DND-41 (cell line): ENCODE measurements at regions not wholly inside any gene's neighbourhood (a gene's known extent, or its start where the extent isn't known, plus 50 kb on each side); places are given as distances from the start of the nearest gene placed in this dataset.

ENCODE experiments used
- EZH2 ChIP-seq: IDR thresholded peaks from 3 replicates; pipeline ENCODE4 v1.6.1; 2012; ENCODE audit warnings: borderline replicate concordance, low read depth, mild to moderate bottlenecking, moderate library complexity, low read length, inconsistent platforms; ENCODE audit not compliant: severe bottlenecking
- TF ChIP-seq, protein P1 (sequence below): IDR thresholded peaks from 2 replicates; pipeline ENCODE4 v1.5.1; 2012; ENCODE audit warnings: borderline replicate concordance, low read length, moderate library complexity, mild to moderate bottlenecking; ENCODE audit not compliant: poor library complexity, severe bottlenecking; ENCODE audit errors: extremely low read depth

DNA sequence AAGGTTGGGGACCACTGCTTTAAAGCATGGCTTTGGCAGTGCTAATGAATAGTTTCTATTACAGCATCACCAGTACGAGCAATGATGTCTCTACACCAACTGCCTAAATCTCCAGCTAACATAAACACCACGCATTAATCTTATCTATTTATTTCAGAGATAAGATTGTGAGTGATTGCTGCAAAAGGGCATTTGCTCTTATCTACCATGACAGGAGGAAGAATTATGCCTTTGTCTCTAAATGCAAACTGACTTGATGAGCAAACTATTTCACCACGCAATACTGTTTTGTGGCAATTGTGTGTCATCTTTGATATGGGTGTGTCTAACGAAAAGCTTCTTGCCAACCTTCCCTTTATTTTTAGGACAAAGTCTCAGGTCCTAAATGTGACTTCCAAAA lies 684.9 kb downstream of the SORCS1 start:
- TF ChIP-seq, protein P1, sequence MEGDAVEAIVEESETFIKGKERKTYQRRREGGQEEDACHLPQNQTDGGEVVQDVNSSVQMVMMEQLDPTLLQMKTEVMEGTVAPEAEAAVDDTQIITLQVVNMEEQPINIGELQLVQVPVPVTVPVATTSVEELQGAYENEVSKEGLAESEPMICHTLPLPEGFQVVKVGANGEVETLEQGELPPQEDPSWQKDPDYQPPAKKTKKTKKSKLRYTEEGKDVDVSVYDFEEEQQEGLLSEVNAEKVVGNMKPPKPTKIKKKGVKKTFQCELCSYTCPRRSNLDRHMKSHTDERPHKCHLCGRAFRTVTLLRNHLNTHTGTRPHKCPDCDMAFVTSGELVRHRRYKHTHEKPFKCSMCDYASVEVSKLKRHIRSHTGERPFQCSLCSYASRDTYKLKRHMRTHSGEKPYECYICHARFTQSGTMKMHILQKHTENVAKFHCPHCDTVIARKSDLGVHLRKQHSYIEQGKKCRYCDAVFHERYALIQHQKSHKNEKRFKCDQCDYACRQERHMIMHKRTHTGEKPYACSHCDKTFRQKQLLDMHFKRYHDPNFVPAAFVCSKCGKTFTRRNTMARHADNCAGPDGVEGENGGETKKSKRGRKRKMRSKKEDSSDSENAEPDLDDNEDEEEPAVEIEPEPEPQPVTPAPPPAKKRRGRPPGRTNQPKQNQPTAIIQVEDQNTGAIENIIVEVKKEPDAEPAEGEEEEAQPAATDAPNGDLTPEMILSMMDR = no peak
- no peak for TF ChIP-seq EZH2
